ENCODE measurements at regions not wholly inside any gene's neighbourhood (a gene's known extent, or its start where the extent isn't known, plus 50 kb on each side); places are given as distances from the start of the nearest gene placed in this dataset.
"Not testable (repeated sequence)": the region's sequence is repeated elsewhere in the genome, so short reads cannot be mapped to it uniquely, and the experiment has no call there.

DNA sequence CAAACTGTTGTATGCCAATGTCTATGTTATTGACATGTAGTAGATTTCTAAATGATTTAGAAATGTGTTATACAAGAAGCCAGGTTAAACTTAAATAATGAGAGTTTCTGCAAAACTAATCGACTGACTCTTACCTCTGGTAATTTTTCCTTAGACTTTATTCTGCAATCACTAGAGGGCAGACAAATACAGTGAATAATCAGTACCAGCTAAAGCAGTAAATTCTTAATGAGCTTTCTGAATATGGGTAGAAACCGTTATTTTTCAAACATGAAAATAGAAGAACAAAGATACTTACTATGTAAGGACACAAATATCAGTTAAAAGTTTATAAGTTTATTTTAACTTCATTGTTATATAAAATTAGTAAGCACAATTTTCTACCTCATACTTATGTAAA lies 97.9 kb upstream of the RGS1 start:
- DNase-seq, result peak in 1 of 2 donors; percentile 66

- DNase-seq, result no peak
Measured at GRCh38 chr1:192485692-192486436, 89.7 kb upstream of the RGS1 start.

- no peak for DNase-seq
Measured at GRCh38 chr1:192488058-192488457, 87.5 kb upstream of the RGS1 start.

DNA sequence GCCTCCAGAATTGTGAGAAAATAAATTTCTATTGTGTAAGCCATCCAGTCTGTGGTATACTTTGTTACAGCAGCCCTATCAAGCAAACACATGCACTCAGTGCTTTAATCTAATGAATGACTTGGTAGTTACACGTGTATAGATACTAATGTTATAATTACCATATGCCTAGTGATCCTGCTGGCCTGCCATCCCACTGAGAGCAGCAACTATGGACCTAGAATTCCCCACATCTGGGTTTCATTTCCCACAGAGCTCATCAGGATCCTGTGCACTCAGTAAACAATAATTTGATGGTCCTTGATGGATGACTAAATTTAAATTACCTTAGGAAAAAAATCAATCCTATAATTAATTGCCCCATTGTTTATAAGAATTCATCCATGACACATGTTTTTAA lies 86.5 kb upstream of the RGS1 start:
- DNase-seq, result no peak

GRCh38 chr1:192489748-192490147 lies 85.8 kb upstream of the RGS1 start:
- DNase-seq, result peak; percentile 24 to 34

DNA sequence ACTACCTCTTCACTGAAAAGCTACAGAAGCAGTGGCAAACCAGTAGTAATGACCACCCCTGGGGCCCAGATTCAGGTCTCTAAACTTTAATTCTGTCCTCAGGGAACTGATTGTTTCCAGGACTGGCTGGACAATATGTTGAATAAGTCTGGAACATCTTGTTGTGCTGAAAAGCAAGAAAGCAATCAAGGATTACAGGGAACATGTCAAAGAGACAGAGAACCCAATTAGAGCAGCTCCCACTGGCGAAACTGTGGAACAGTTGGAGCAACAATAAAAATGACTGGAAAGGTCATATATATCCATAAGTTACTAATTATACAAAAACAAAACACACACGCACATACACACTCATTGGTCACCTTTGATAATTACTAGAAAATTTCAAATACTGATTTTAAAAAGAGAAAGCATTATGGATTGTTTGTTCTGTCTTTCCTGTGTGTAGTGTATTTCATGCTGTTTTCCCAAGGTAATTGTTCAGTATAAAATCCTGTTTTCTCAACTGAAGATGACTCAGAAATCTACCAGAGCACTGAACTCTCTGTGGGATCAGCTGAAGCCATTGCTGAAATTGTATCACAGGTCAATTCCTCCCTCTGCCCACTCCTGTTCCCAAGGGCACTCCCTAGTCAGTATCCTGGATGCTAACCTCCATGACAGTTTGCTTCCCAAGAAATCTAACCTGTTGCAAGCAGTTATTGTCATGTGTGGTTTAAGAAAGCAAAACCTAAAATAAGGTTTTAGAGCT lies 83.6 kb upstream of the RGS1 start:
- no peak for DNase-seq

- no peak for DNase-seq
Measured at GRCh38 chr1:192493584-192493983, 82.0 kb upstream of the RGS1 start.

DNA sequence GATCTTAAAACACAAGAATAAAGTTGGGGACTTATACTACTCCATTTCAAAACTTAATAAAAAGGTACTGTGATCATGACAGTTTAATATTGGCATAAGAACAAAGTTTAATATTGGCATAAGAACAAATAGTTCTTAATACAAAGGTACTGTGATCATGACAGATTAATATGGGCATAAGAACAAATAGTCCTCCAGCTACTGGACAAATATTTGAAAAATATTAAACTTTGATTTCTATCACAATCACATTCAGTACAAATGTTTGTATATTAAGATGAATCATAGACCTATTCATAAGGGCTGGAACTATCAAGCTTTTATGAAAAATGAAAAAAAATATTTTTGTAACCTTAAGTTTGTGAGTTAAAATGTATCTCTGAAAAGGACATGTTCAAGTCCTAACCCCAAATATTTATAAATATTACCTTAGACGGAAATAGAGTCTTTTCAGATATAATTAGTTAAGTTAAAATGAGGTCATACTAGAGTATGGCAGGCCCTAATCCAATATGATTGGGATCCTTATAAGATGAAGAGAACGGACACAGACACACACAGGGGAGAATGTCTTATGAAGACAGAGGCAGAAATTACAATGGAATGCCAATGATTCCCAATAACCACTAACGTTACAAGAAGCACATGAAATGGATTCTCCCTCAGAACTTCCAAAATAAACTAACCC lies 79.1 kb upstream of the RGS1 start:
- no peak for DNase-seq

DNA sequence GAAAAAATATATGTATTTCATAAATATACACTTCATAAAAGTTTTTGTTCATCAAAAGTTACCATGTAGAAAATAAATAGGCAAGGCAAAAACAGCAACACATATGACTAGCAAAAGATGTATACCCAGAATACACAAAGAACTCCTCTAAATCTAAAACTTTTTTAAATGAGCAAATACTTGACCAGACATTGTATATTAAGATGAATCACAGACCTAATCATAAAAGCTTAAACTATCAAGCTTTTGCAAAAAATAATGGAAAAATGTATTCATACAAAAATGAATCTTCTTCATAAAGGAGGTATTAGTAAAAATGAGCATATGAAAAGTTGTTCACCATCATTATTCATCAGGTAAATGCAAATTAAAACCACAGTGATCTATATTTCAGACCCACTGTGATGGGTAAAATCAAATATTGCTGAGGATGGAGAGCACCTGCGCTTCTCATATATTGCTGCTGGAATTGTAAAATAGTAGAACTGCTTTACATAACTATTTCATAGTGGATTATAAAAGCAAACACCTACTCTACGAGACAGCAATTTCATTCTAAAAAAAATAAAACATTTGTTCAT lies 78.3 kb upstream of the RGS1 start:
- no peak for DNase-seq

- not testable (repeated sequence) for DNase-seq
Measured at GRCh38 chr1:192498092-192498491, 77.5 kb upstream of the RGS1 start.

GRCh38 chr1:192499061-192499581 lies 76.5 kb upstream of the RGS1 start:
- not testable (repeated sequence) for DNase-seq

DNA sequence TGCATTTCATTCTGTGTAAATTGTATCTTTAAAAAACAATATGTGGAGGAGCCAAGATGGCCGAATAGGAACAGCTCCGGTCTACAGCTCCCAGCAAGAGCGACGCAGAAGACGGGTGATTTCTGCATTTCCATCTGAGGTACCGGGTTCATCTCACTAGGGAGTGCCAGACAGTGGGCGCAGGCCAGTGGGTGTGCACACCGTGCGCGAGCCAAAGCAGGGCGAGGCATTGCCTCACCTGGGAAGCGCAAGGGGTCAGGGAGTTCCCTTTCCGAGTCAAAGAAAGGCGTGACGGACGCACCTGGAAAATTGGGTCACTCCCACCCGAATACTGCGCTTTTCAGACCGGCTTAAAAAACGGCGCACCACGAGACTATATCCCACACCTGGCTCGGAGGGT lies 75.0 kb upstream of the RGS1 start:
- not testable (repeated sequence) for DNase-seq

- DNase-seq, result peak in 1 of 2 donors; percentile 54
Measured at GRCh38 chr1:192506741-192507155, 68.8 kb upstream of the RGS1 start.

GRCh38 chr1:192512426-192513162 lies 63.0 kb upstream of the RGS1 start:
- DNase-seq, result peak in 1 of 2 donors; percentile 6

- no peak for DNase-seq
Measured at GRCh38 chr1:192513196-192513595, 62.4 kb upstream of the RGS1 start.

- no peak for DNase-seq
Measured at GRCh38 chr1:192513697-192514096, 61.9 kb upstream of the RGS1 start.

DNA sequence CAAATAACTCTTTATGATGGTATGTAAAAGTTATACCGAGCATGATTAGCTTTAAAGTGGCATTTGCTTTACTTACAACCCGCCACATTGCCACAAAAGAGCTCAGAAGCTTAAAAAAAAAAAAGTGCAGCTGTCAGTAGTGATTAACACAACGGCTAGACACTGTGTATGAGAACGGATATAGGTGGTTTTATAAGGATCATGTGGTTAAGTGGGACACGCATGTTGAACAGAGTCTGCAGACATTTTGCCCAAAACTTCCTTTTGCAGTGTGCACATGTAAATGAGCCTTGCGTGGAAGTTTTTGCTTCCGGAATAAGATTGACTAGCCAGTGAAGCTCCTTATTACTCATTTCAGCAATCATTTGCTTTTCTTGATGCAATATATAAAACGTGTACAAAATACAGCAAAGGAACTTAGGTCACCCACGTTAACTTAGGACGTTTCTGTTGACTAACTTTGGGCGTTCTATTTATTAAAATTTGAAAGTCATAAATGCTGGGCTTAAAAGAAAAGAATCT lies 58.7 kb upstream of the RGS1 start:
- peak; percentile 75 to 83 for DNase-seq

GRCh38 chr1:192517716-192518355 lies 57.7 kb upstream of the RGS1 start:
- DNase-seq, result not testable (repeated sequence)

- no peak for DNase-seq
Measured at GRCh38 chr1:192518700-192519099, 56.9 kb upstream of the RGS1 start.

DNA sequence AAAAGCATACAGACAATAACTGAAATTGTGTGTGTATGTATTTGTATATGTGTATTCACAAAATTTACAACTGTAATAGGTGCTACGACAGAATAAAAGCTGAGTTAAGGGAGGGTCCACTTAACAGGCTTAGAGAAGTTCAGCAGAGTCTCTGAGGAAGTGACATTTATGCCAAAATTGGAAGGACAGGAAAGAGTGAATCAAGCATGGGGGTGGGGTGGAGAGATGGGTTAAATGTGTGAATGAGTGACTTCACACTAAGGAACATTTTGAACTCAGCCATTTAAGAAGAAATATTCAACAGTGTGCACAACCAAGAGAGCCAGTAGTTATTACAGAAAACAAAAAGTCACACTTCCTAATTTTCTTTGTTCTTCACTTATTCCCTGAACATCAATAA lies 53.8 kb upstream of the RGS1 start:
- DNase-seq, result no peak

DNA sequence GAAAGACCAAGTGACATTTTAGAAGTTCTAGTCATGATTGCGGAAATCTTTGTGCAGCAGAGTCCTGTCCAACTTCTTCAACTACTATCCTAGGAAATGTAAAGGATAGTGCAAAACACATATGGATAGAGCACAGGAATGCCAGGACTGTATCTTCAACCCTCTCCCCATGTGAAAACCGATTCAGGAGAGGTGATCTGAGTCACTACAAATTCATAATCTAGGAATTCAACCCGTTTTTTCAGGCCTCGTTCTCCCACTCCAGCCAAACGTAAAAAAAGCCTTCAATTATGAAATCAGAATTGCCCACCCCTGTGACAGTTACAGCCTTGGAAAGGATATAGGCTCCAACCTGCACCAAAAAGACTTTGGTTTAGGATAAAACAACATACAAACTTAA lies 52.9 kb upstream of the RGS1 start:
- DNase-seq, result no peak

GRCh38 chr1:192524223-192524622 lies 51.4 kb upstream of the RGS1 start:
- DNase-seq, result no peak

All from CD4-positive, alpha-beta T cell treated with Interferon alpha-2 for 1 hour (primary cell).